ENCODE measurements at regions not wholly inside any gene's neighbourhood (a gene's known extent, or its start where the extent isn't known, plus 50 kb on each side); places are given as distances from the start of the nearest gene placed in this dataset.

DNA sequence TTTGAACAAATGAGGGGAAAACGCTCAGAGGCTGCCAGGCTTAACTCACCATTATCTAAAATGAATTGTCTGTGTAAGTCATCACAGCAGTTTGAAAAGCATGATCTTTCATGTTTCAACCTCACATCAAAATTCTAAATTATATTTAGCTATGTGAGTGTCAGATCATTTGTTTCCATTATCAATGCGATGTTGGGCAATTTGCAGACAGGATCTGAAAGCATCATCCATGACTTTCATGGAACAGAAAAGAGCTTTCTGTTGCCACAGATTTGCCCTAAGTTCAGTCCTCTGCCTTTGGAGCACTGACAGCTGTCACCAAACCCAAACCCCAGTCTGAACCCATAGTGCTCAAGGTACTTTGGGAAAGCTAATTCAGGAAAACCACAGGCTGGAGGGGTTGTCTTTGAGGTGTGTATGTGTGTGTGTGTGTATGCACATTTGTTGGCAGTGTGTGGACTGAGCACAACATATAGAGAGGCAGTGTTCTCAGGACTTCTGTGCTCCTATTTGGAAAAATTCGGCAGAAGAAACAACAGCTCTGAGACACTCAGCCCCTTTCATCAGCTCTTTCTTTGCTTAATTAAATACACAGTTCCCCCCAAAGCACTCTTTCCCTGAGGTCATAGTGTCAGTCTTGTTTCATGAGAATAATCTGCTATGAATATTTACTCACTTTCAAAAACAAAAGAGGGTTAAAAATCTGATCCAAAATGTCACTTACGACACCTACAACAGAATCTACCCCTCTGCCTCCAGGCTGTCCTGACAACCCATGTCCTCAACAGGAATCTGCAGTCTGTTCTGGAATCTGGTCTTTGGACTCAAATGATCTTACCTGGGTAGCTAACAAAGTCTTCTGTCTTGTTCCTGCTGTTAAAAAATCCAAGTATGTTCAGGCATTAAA is 188.5 kb upstream of the KLF14 start:
- no peak for DNase-seq (ENCODE audit: low spot score)
- TF ChIP-seq, protein P1, sequence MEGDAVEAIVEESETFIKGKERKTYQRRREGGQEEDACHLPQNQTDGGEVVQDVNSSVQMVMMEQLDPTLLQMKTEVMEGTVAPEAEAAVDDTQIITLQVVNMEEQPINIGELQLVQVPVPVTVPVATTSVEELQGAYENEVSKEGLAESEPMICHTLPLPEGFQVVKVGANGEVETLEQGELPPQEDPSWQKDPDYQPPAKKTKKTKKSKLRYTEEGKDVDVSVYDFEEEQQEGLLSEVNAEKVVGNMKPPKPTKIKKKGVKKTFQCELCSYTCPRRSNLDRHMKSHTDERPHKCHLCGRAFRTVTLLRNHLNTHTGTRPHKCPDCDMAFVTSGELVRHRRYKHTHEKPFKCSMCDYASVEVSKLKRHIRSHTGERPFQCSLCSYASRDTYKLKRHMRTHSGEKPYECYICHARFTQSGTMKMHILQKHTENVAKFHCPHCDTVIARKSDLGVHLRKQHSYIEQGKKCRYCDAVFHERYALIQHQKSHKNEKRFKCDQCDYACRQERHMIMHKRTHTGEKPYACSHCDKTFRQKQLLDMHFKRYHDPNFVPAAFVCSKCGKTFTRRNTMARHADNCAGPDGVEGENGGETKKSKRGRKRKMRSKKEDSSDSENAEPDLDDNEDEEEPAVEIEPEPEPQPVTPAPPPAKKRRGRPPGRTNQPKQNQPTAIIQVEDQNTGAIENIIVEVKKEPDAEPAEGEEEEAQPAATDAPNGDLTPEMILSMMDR (IDR thresholded peaks at IDR 0.05; ENCODE audit: extremely low read depth, missing control alignments), result no peak

DNA sequence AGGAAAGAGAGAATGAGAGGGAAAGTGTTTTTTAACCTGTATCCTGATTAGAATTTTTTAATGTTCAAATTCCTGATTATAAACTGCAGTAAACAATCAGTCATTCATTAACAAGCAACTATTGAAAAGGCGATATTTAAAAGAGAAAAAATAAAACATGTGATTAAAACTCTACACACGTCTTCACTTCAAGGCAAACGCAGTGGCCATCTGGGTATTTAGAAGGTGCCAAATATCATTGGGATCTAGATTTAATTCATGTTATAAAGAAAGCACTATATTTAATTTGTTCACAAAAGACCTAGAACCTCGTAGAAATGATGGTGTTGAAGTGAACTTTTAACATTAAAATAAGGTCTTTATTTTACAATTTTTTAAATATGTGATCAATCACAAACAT is 189.4 kb upstream of the KLF14 start:
- no peak for DNase-seq (ENCODE audit: low spot score)
- TF ChIP-seq, protein P1 (IDR thresholded peaks at IDR 0.05; ENCODE audit: extremely low read depth, missing control alignments), result no peak

DNA sequence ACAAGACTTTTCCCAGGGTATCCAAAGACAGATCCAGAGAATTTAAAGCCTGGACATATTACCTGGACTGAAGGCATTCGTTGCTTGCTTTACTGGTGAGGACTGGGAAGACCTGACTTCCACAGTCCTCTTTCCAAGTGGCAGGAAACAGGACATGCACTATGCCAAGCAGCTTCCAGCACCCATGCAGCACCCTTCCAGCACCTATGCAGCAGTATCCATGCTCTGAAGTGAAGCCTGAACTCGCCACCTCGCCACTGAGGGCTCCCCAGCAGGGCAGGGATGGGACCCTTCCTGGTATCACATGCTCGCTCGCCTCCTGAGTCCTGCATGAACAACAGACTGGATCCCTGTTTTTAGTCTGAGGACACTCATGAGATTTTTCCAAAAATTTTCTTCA is 189.9 kb upstream of the KLF14 start:
- TF ChIP-seq, protein P1 (IDR thresholded peaks at IDR 0.05; ENCODE audit: extremely low read depth, missing control alignments), result no peak
- DNase-seq (ENCODE audit: low spot score), result no peak

DNA sequence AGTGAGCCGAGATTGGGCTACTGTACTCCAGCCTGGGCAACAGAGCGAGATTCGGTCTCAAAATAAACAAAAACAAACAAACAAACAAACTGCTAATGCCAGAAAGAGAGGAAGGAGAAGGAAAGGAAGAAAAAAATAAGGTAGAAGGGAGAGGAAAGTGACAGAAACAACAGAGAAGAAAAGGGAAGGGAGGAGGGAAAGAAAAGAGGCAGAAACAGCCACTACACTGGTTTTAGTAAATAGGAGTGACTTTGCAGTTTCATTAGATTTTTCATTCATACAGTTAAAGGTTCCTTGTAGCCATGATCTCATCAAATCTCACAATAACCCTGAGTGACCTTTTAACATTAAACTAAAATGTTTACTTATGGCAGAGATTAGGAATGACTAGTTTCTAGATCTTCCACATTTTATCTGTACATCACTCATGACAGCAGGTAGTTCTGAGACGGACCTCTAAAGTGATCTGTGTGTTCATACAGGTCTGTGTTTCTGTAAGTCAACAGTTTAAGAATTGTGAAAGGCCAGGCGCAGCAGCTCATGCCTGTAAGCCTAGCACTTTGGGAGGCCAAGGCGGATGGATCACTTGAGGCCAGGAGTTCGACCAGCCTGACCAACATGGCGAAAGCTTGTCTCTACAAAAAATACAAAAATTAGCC is 191.3 kb upstream of the KLF14 start:
- no peak for DNase-seq (ENCODE audit: low spot score)
- TF ChIP-seq, protein P1 (IDR thresholded peaks at IDR 0.05; ENCODE audit: extremely low read depth, missing control alignments), result no peak

DNA sequence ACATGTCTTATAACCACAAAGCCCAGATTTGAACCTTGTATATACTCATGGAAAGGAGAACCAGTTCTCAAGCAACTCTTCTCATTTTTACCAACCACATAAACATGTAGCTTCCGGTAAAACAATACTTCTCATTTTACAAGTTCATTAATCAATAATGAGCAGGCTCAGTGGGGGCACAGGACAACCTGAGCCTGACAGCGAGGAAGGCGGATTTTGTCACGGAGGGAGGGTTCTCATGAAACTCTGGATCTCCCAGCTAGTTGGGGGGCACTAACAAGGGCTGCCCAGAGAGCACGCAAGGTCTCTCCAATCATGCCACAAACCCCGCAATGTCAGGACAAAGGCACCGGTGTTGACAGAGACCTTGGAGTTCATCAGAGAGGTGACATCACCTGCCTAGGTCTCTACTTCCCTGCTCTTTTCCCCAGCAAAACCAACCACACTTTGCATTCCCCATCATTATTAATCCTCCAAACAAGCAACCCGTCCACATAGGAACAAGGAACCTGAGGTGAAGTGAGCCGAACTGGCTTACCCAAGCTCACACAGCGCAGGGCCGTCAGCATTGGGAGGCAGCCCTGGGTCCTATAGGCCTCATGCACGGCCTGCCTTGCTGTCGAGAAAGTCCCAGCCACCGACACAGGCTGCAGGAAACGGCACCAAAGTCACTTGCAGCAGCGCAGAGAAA is 192.1 kb upstream of the KLF14 start:
- no peak for DNase-seq (ENCODE audit: low spot score)
- TF ChIP-seq, protein P1 (IDR thresholded peaks at IDR 0.05; ENCODE audit: extremely low read depth, missing control alignments), result no peak

DNA sequence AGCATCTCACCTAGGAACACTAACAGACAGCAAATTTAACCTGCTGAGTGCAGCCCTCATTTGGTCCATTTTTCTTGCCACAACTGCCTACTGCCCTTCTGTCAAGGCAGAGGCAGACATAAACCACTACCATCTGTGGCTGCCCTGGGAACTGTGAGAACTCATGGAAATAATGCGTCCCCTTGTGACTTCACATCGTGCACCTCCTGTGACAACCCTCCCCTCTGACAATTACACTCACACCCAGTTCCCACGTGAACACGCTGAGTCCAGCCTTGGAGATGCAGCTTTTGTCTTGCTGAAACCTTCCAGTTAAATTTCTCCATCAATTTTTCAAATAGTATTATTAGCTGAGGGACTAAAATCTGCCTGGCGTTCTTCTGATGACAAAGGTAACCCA is 193.1 kb upstream of the KLF14 start:
- TF ChIP-seq, protein P1 (IDR thresholded peaks at IDR 0.05; ENCODE audit: extremely low read depth, missing control alignments), result no peak
- DNase-seq (ENCODE audit: low spot score), result no peak

DNA sequence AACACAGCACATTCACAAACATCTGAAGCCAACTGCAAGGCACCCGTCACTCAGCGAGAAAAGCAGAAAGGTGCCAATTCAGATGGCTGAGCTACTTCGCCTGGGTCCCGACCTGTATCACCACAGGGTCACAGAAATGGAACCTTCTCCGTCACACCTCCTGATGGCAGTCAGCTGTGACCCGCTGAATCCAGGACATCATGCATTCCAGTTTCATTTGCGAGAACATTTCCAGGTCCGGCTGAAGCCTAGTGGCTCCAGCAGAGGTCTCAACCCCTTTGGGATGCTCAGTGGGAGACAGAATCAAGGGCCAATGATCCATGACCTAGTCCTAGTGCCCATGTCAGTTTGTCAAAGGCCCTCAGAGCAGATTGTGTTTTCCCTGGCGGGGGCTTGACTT is 193.6 kb upstream of the KLF14 start:
- no peak for DNase-seq (ENCODE audit: low spot score)

More for the DNA sequence above, 193.6 kb upstream of the KLF14 start:
- TF ChIP-seq, protein P1 (IDR thresholded peaks at IDR 0.05; ENCODE audit: extremely low read depth, missing control alignments), result no peak

Measured in GM20000 (cell line).